HL-60 (cell line): ENCODE measurements at regions not wholly inside any gene's neighbourhood (a gene's known extent, or its start where the extent isn't known, plus 50 kb on each side); places are given as distances from the start of the nearest gene placed in this dataset.

Experiments
- DNase-seq, 2 experiments: peaks; one replicate each; pipeline ENCODE4 v3.0.0-alpha.2; 2010 to 2020; ENCODE audit warnings: low read depth in 1 of 2, low spot score in 1 of 2
- H3K27ac ChIP-seq: fragments of 250-450 bp; sonication (Bioruptor Pico); replicated peaks from 2 replicates; pipeline ENCODE4 v1.5.1; 2020; ENCODE audit warnings: mild to moderate bottlenecking, moderate library complexity
- H3K27me3 ChIP-seq: fragments of 250-450 bp; sonication (Bioruptor Pico); 2 replicates; pipeline ENCODE4 v1.5.1; 2021; ENCODE audit warnings: mild to moderate bottlenecking, moderate library complexity; ENCODE audit not compliant: insufficient read depth, poor library complexity, severe bottlenecking
- H3K4me3 ChIP-seq: replicated peaks from 2 replicates; pipeline ENCODE4 v1.5.1; 2011; ENCODE audit warnings: mild to moderate bottlenecking, control low read depth, low read length; ENCODE audit not compliant: insufficient read depth
- GABPA ChIP-seq: IDR thresholded peaks from 2 replicates; pipeline ENCODE4 v1.6.1; 2012; ENCODE audit warnings: low read depth
- POLR2AphosphoS5 ChIP-seq: IDR thresholded peaks from 2 replicates; pipeline ENCODE4 v1.6.1; 2012; ENCODE audit warnings: low read depth
- SPI1 ChIP-seq: IDR thresholded peaks from 2 replicates; pipeline ENCODE4 v1.6.1; 2012; ENCODE audit warnings: low read depth, mild to moderate bottlenecking, borderline replicate concordance
- TF ChIP-seq, protein P1 (sequence below): IDR thresholded peaks from one replicate; pipeline ENCODE4 v1.5.1; 2011; ENCODE audit warnings: low read length, control low read depth, inconsistent platforms; ENCODE audit not compliant: insufficient read depth
- TF ChIP-seq, protein P2 (sequence below): IDR thresholded peaks from 2 replicates; pipeline ENCODE4 v1.6.1; 2012; ENCODE audit warnings: low read depth; ENCODE audit not compliant: insufficient replicate concordance

DNA sequence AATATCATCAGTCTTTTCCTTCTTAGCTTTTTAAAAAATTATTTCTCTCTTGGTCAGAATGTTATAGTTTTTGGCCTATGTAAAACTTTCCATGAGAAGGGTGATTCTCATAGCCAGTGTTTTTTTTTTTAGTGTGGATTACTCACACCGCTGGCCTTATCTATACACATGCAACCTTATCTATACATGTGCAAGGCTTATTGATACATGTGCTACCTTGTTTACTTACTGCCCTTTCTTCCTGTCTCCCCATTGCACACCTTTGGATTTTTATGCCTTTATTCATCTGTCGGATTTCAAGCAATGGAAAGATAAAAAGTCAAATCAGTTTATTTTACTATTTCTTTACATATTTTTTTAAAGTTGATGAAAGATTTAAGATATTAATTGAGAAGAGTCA, 660.0 kb upstream of the FZD8 start:
- no peaks in the 10 kb centered on the region for H3K27me3 ChIP-seq
- DNase-seq = no peak
- TF ChIP-seq, protein P1, sequence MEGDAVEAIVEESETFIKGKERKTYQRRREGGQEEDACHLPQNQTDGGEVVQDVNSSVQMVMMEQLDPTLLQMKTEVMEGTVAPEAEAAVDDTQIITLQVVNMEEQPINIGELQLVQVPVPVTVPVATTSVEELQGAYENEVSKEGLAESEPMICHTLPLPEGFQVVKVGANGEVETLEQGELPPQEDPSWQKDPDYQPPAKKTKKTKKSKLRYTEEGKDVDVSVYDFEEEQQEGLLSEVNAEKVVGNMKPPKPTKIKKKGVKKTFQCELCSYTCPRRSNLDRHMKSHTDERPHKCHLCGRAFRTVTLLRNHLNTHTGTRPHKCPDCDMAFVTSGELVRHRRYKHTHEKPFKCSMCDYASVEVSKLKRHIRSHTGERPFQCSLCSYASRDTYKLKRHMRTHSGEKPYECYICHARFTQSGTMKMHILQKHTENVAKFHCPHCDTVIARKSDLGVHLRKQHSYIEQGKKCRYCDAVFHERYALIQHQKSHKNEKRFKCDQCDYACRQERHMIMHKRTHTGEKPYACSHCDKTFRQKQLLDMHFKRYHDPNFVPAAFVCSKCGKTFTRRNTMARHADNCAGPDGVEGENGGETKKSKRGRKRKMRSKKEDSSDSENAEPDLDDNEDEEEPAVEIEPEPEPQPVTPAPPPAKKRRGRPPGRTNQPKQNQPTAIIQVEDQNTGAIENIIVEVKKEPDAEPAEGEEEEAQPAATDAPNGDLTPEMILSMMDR = no peak
- no peak for TF ChIP-seq GABPA
- TF ChIP-seq, protein P2, sequence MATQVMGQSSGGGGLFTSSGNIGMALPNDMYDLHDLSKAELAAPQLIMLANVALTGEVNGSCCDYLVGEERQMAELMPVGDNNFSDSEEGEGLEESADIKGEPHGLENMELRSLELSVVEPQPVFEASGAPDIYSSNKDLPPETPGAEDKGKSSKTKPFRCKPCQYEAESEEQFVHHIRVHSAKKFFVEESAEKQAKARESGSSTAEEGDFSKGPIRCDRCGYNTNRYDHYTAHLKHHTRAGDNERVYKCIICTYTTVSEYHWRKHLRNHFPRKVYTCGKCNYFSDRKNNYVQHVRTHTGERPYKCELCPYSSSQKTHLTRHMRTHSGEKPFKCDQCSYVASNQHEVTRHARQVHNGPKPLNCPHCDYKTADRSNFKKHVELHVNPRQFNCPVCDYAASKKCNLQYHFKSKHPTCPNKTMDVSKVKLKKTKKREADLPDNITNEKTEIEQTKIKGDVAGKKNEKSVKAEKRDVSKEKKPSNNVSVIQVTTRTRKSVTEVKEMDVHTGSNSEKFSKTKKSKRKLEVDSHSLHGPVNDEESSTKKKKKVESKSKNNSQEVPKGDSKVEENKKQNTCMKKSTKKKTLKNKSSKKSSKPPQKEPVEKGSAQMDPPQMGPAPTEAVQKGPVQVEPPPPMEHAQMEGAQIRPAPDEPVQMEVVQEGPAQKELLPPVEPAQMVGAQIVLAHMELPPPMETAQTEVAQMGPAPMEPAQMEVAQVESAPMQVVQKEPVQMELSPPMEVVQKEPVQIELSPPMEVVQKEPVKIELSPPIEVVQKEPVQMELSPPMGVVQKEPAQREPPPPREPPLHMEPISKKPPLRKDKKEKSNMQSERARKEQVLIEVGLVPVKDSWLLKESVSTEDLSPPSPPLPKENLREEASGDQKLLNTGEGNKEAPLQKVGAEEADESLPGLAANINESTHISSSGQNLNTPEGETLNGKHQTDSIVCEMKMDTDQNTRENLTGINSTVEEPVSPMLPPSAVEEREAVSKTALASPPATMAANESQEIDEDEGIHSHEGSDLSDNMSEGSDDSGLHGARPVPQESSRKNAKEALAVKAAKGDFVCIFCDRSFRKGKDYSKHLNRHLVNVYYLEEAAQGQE = no peak
- H3K27ac ChIP-seq = no peak overlapping the region
- H3K4me3 ChIP-seq = no peak overlapping the region

DNA sequence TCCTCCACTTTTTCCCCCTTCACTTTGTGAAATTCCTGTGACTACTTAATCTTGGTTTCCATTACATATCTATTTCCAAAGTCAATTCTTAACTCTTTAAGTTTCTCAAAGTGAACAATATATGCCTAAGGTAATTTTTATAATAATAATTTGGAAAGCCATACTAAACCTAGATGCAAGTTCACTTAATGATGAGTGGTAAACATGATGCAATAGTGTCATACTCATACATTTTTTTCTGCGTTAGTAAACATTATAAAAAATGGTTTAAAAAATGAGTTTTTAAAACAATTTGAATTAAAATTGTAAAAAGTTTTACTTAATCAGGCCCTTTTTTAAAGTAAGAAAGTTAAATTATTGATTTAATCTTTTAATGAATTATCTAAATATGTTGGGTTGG, 659.4 kb upstream of the FZD8 start:
- no peak overlapping the region for H3K4me3 ChIP-seq
- H3K27me3 ChIP-seq = no peaks in the 10 kb centered on the region
- no peak for TF ChIP-seq SPI1
- TF ChIP-seq POLR2AphosphoS5 = no peak
- TF ChIP-seq GABPA = no peak
- TF ChIP-seq, protein P2 = no peak
- TF ChIP-seq, protein P1 = no peak
- DNase-seq = no peak
- no peak overlapping the region for H3K27ac ChIP-seq

DNA sequence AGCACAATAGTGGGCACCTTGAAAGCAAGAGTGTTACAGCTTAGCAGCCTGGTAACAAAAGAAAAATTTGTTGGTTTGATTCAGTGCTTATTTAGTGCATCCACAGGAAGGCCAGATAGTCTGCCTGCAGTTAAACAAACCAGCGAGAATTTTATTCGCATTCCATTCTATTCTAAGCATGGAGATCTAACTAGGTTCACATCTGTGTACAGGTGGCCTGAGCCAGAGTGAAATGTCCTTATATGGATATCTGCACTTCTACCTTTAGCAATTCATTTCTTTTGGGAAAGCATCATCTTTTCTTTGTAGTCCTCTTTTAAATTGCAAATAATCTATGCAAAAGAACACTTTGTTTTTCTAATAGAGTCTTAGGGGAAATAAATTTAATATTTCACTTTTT, 659.0 kb upstream of the FZD8 start:
- no peak for DNase-seq
- no peaks in the 10 kb centered on the region for H3K27me3 ChIP-seq
- no peak overlapping the region for H3K4me3 ChIP-seq
- TF ChIP-seq SPI1 = no peak
- TF ChIP-seq POLR2AphosphoS5 = no peak
- TF ChIP-seq, protein P1 = no peak
- TF ChIP-seq, protein P2 = no peak
- TF ChIP-seq GABPA = no peak
- H3K27ac ChIP-seq = no peak overlapping the region
